HCT116 (cell line): ENCODE measurements at regions not wholly inside any gene's neighbourhood (a gene's known extent, or its start where the extent isn't known, plus 50 kb on each side); places are given as distances from the start of the nearest gene placed in this dataset.

Source experiments
- ATAC-seq: fragments of 200-7000 bp; cut with Tn5 transposase; 2 replicates; pipeline ENCODE4 v1.9.1; 2020; ENCODE audit warnings: mild to moderate bottlenecking, moderate library complexity
- BruUV-seq: library from RNA; stranded (reverse); fragments of 400-500 nt; replicated peaks from 2 replicates; lab custom pipeline; 2021; lab: Mats Ljungman, UMichigan
- CTCF ChIA-PET: fragments of 300-600 bp; sonication (Branson Sonifier 250); formaldehyde crosslinking; loops from one replicate; lab custom pipeline; 2021; ENCODE audit warnings: antibody characterized with exemption; lab: Charles Lee
- POLR2A ChIA-PET: fragments of 300-600, 350-600 bp; sonication (Branson Sonifier 250); formaldehyde crosslinking; loops from one replicate; lab custom pipeline; 2021; ENCODE audit warnings: antibody characterized with exemption; lab: Charles Lee
- RAD21 ChIA-PET, 2 experiments: fragments of 300-600 bp; sonication (Branson Sonifier 250); formaldehyde crosslinking; loops; one replicate each; lab custom pipeline; 2023; ENCODE audit warnings: low total read pairs in 2 of 2; ENCODE audit not compliant: uncharacterized antibody in 2 of 2, unreplicated experiment in 2 of 2, low non-redundant PET in 1 of 2; lab: Charles Lee
- DNase-seq: peaks from one replicate; pipeline ENCODE4 v3.0.0-alpha.2; 2010; ENCODE audit warnings: low read depth, low spot score
- H2AFZ ChIP-seq: fragments of 200-600 bp; shearing (Covaris generic), sonication (generic); 2 replicates; pipeline ENCODE4 v1.6.1; 2017; ENCODE audit warnings: low read depth, mixed run types, mixed read lengths, antibody characterized with exemption, low read length; ENCODE audit not compliant: poor library complexity, severe bottlenecking
- H3K27ac ChIP-seq: 2 replicates; pipeline ENCODE4 v1.5.1; 2012; ENCODE audit warnings: low read depth, low read length
- H3K27me3 ChIP-seq: fragments of 200-600 bp; sonication (generic); 2 replicates; pipeline ENCODE4 v1.6.1; 2016; ENCODE audit warnings: mixed run types, low read length, mixed read lengths; ENCODE audit not compliant: insufficient read depth
- H3K36me3 ChIP-seq, 2 experiments: fragments of 200-500 bp in 1 of 2; fragments of 200-600 bp in 1 of 2; sonication (Bioruptor generic) in 1 of 2; sonication (generic) in 1 of 2; 2 replicates each; pipeline versions ENCODE4 v1.5.1 to v1.6.1; 2014 to 2016; ENCODE audit warnings: low read length in 2 of 2, inconsistent platforms in 1 of 2, mixed read lengths in 1 of 2, mixed run types in 1 of 2; ENCODE audit not compliant: insufficient read depth in 2 of 2, control insufficient read depth in 1 of 2
- H3K4me1 ChIP-seq, 2 experiments: fragments of 200-600 bp in 1 of 2; sonication (generic) in 1 of 2; 2 replicates each; pipeline versions ENCODE4 v1.5.1 to v1.6.1; 2012 to 2017; ENCODE audit warnings: low read length in 2 of 2, inconsistent platforms in 1 of 2, mild to moderate bottlenecking in 1 of 2, mixed read lengths in 1 of 2, mixed run types in 1 of 2, moderate library complexity in 1 of 2; ENCODE audit not compliant: insufficient read depth in 2 of 2, control insufficient read depth in 1 of 2
- H3K4me2 ChIP-seq: fragments of 200-600 bp; sonication (generic); 2 replicates; pipeline ENCODE4 v1.6.1; 2017; ENCODE audit warnings: mixed run types, low read length, mixed read lengths
- H3K4me3 ChIP-seq, 2 experiments: fragments of 200-600 bp in 1 of 2; sonication (generic) in 1 of 2; replicated peaks in 1 of 2; 2 replicates each; pipeline ENCODE4 v1.5.1; 2011 to 2016; ENCODE audit warnings: low read length in 2 of 2, control low read depth in 1 of 2, low read depth in 1 of 2, mild to moderate bottlenecking in 1 of 2, mixed read lengths in 1 of 2, mixed run types in 1 of 2
- H3K79me2 ChIP-seq: fragments of 200-600 bp; sonication (generic); 2 replicates; pipeline ENCODE4 v1.6.1; 2017; ENCODE audit warnings: mild to moderate bottlenecking, mixed run types, low read length, moderate library complexity, mixed read lengths; ENCODE audit not compliant: insufficient read depth
- H3K9ac ChIP-seq: fragments of 200-600 bp; sonication (generic); 2 replicates; pipeline ENCODE4 v1.6.1; 2016; ENCODE audit warnings: low read length, mixed read lengths
- H3K9me2 ChIP-seq: fragments of 200-600 bp; sonication (generic), shearing (Covaris generic); 2 replicates; pipeline ENCODE4 v1.6.1; 2017; ENCODE audit warnings: mixed run types, mild to moderate bottlenecking, moderate library complexity; ENCODE audit not compliant: insufficient read depth
- H3K9me3 ChIP-seq, 2 experiments: fragments of 200-500 bp in 1 of 2; fragments of 200-600 bp in 1 of 2; sonication (Bioruptor generic) in 1 of 2; sonication (generic) in 1 of 2; 2 replicates each; pipeline ENCODE4 v1.6.1; 2014 to 2017; ENCODE audit warnings: low read length in 2 of 2, mixed read lengths in 2 of 2, inconsistent platforms in 1 of 2, low read depth in 1 of 2, mild to moderate bottlenecking in 1 of 2, mixed run types in 1 of 2, moderate library complexity in 1 of 2; ENCODE audit not compliant: control insufficient read depth in 1 of 2, insufficient read depth in 1 of 2
- H4K20me1 ChIP-seq: fragments of 200-600 bp; sonication (generic), shearing (Covaris generic); 2 replicates; pipeline ENCODE4 v1.6.1; 2017; ENCODE audit warnings: mixed run types, mild to moderate bottlenecking, moderate library complexity; ENCODE audit not compliant: insufficient read depth
- EGR1 ChIP-seq: IDR thresholded peaks from 2 replicates; pipeline ENCODE4 v1.6.1; 2012; ENCODE audit warnings: low read depth
- ELF1 ChIP-seq: IDR thresholded peaks from 2 replicates; pipeline ENCODE4 v1.6.1; 2012; ENCODE audit warnings: low read depth, borderline replicate concordance
- EZH2 ChIP-seq: fragments of 200-600 bp; sonication (generic); IDR thresholded peaks from 2 replicates; pipeline ENCODE4 v1.6.1; 2017; ENCODE audit warnings: antibody characterized with exemption, mixed run types
- MAX ChIP-seq: IDR thresholded peaks from 2 replicates; pipeline ENCODE4 v1.6.1; 2012
- REST ChIP-seq: IDR thresholded peaks from 2 replicates; pipeline ENCODE4 v1.6.1; 2012; ENCODE audit warnings: low read depth
- SIN3A ChIP-seq: IDR thresholded peaks from 2 replicates; pipeline ENCODE4 v1.6.1; 2012; ENCODE audit warnings: low read depth
- SP1 ChIP-seq: IDR thresholded peaks from 2 replicates; pipeline ENCODE4 v1.6.1; 2012; ENCODE audit warnings: low read depth
- SRF ChIP-seq: IDR thresholded peaks from 2 replicates; pipeline ENCODE4 v1.6.1; 2012; ENCODE audit warnings: low read depth
- TCF7L2 ChIP-seq: IDR thresholded peaks from 2 replicates; pipeline ENCODE4 v1.7.0; 2011; ENCODE audit warnings: borderline replicate concordance, inconsistent platforms; ENCODE audit not compliant: insufficient read depth, insufficient read length; ENCODE audit errors: extremely low read depth
- YY1 ChIP-seq: IDR thresholded peaks from 2 replicates; pipeline ENCODE4 v1.6.1; 2011; ENCODE audit warnings: low read length, low read depth, moderate library complexity, mild to moderate bottlenecking; ENCODE audit not compliant: insufficient replicate concordance; ENCODE audit errors: extremely low read depth
- ZBTB33 ChIP-seq: IDR thresholded peaks from 2 replicates; pipeline ENCODE4 v1.6.1; 2011; ENCODE audit warnings: mild to moderate bottlenecking, low read length, moderate library complexity; ENCODE audit not compliant: insufficient replicate concordance; ENCODE audit errors: extremely low read depth
- ZNF274 ChIP-seq: fragments of 200-500 bp; sonication (Bioruptor generic); IDR thresholded peaks from 2 replicates; pipeline ENCODE4 v1.6.1; 2014; ENCODE audit warnings: mild to moderate bottlenecking, low read depth, low read length, inconsistent platforms
- intact Hi-C: fragments of 100-400 bp; cut with micrococcal nuclease; formaldehyde crosslinking; loops from 2 replicates; pipeline ENCODE4 v1.10.0; 2022

DNA sequence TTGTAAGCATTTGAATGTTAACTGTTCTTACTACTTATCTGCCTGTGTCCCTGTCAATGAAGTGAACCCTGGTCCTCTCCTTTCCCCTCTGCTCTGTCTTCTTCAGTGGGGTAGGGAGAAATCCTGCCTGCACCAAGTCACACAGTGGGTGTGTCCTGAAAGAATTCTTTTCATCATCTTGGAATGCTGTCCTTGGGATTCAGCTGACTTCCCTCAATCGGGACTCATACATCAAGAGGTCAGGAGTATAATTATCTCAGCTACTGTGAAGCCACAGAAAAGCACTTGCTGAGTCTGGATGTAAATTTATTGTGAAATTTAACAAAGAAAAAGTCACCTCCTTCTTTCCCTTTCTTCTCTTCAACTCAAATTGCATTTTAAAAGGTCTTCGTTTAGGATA, 328.5 kb downstream of the SOX4 start:
- Histone ChIP-seq H4K20me1 (no peaks in the 10 kb centered on the region), H3K4me2 (no peak overlapping the region), H3K36me3 (no peaks in the 10 kb centered on the region), H2AFZ (no peak overlapping the region), H3K9ac (no peak overlapping the region), H3K4me1 (peaks cover 0 to 7% of the 10 kb centered on the region in 2 experiments; a peak in 2 of 4 replicates), H3K4me3 (no peak overlapping the region), H3K27ac (no peak overlapping the region), H3K27me3 (no peaks in the 10 kb centered on the region), H3K79me2 (no peaks in the 10 kb centered on the region), H3K9me3 (no peaks in the 10 kb centered on the region), H3K9me2 (no peaks in the 10 kb centered on the region)
- no TSS peak for BruUV-seq
- ATAC-seq (no peak), DNase-seq (no peak)
- TF ChIP-seq EZH2 (no peak), TCF7L2 (no peak), EGR1 (no peak), YY1 (no peak), SIN3A (no peak), MAX (no peak), ZNF274 (no peak), REST (no peak), SRF (no peak), ZBTB33 (no peak), ELF1 (no peak), SP1 (no peak)
- CTCF ChIA-PET, result no interaction called here
- intact Hi-C loops, result no loop called here
- POLR2A ChIA-PET, result no interaction called here
- RAD21 ChIA-PET, result no interaction called here
